ENCODE measurements at regions not wholly inside any gene's neighbourhood (a gene's known extent, or its start where the extent isn't known, plus 50 kb on each side); places are given as distances from the start of the nearest gene placed in this dataset.

DNA sequence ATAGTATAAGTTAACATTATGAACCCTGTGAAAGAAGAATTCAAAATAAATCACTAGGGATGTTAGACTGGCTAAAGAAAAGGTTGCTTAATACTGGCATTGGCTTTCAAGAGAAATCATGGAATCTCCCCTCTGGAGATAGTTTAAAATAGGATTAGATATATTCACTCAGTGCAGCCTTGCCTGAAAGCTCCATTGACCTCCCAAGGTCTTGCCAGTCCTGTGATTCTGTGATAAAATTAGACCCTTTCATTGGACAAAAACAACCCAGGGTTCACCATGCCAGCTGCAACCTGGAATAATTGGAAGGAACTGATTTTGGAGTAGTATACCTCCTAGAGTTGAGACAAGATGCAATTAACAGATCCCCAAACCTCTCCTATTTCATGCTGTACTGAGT is 588.1 kb upstream of the MEF2C start:
- DNase-seq (ENCODE audit: low spot score) = no peak

DNA sequence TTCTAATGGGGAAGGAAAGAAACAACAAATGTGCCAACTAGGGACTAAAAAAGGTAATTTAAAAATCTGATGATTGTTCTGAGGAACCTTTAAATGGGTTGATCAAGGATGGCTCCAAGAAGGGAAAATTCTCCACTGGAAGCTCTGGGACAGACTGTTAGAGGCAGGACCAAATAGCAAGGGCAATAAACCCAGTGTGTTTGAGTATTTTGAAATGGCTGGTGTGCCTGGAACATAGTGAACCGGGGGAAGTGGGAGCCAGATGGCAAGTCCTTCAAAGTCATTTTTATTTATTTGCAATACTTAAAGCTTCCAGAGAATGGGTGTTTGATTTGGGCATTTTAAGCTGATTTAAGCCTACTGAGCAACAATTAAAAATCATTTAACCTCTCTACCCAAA is 587.7 kb upstream of the MEF2C start:
- DNase-seq (ENCODE audit: low spot score) = no peak

DNA sequence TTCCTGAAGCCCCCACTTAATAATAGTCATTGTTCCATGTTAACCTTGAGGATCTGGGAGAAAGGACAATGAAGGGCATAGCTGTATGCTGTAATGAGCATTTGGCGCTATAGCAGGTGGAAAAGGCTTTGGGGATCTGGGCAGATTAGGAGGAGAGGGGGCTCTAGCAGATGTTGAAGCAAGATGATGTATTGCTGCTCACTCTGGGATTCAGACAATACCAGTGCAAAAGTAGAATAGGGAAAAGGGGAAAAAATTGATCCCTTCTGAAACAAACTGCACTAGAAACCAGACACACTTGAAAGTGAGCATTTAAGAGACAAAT is 575.3 kb upstream of the MEF2C start:
- no peak for DNase-seq (ENCODE audit: low spot score)

DNA sequence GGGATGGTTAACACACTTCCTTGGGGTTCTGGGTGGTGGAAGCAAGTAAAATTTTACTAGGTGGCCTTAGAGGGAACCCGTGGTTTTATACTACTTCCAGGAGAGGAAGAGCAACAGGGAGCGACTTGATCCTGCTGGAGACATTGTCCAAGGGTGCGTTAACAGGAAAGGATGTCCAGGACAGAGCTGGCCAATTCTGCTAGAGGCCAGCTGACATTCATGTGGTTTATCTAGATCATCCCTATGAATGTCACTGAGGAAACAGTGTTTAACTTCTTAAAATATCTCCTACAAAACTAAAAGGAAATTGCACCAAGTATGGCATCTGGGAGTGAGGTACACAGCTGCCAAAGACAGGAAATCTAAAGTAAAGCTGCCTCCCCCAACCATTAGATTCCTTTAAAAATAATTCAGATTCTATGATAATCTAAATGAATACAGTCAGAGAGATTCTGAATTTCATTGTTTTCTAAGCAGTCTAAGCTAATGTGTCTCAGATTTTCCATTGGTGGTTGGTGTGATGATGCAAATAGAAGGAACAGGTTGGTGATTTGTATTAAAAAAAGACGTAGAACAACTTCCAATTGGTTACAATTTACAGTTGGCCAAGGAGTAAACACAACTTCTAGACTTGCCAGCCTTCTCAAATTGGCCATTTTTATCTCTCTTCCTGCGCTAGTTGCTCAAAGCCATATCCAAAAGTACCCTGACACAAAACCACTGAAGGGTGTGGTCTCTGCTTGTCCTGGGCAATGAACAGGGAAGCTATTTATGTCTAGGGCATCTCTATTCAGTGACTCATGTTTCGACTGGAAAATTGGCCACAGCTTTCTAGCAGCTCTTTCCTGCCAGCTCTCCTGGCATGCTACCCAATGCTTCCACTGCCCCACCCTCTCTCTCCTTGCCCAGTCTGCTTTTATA is 574.7 kb upstream of the MEF2C start:
- DNase-seq (ENCODE audit: low spot score) = peak; percentile 28

DNA sequence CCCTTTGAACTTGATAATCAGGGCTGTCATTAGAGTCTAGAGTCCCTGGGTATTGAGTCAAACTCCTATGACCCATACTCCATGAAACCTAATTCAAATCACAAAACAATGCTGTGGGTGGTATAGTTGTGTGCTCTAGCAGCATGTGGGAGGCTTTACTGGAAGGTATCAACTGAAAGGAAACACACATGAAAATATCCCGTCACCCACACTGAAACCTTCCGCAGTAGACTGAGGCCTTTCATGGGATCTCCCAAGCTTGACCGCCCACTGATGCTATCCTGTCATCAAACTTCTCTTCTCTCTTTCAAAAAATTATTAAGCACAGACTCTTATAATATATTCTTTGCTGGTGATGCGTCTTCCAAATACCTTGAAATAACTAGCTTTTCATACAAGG is 569.1 kb upstream of the MEF2C start:
- DNase-seq (ENCODE audit: low spot score) = no peak

DNA sequence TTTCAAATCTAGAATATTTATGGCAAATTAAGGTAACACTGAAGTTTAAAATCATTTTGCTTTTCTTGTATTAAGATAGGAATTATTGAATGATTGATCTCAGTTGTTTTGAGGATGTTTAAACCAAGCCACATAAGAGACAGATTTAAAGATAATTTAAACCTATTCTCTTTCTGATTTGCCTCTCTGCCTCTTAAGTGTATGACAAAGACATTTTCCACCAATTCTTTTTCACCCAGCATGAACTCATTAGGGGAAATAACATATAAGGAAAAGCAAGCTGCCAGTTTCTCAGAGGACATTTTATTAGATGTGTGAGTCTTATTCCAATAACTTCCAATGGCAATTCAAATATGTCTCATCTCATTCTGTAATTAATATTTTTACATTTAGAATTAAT is 568.3 kb upstream of the MEF2C start:
- no peak for DNase-seq (ENCODE audit: low spot score)

DNA sequence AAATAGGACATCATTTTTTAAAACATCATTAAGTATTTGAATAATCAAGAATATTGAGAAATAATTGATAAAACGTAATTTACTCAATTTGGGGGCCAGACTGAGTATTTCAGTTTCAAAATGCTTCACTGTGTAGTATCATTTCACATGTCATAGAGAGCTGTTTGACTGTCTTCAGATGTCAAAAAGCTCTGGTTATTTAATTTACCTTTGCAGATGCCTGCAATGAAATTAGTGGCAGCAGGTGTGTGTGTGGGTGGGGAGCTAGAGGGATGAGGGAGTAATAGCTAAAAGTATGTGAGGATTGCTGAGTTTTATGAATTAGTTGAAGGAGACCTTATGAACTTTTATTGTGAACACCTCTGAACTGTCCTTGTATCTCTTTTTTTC is 567.2 kb upstream of the MEF2C start:
- DNase-seq (ENCODE audit: low spot score) = no peak

DNA sequence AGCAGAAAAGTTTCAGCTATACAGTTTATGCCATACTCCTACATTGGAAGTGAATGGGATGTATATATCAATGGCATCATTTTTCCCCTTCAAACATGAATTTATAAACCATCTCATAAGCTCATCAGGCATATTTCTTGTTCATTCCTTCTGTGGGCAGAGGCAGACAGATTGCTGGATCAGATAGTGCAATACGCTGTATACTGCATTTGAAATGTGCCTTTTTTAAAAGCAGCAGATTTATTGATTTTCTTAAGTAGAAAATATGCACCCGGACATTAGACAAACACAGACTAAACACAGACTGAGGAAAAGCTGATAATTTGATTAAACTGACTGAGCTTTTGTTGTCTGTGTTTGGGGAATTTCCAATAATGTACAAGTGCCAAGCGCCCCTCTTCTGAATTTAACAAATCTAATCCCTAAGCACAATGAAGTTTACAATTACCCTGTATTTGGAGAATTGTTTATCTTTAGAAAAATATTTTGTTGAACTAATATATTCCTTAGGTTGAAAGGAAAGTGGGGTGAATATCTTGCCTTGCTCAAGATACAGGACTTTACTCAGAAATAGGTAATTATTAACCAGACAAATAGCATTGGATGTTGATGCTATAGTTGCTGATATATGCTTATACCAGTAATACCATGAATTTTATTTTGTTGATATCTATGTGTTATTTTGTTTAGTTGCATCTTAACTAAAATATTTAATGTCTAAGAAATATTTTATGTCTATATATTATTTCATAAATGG is 566.6 kb upstream of the MEF2C start:
- no peak for DNase-seq (ENCODE audit: low spot score)

DNA sequence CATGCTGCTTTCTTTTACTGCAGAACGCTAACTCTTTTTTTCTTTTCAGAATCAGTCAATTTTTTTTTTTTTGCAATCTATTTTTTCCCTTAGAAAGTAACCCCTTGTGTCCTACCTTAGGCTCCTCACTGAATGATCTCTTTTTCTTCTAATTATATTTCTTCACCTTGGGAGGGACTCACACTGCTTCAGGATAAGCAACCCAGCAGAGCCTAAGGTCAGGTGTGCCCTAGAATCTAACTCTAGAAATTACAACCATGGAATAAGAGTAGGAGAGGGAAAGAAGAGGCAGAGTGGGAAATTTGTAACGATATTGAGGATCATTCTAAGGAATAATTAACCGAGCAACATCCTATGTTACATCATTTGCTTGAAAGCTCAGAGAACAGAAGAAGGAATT is 564.0 kb upstream of the MEF2C start:
- DNase-seq (ENCODE audit: low spot score) = no peak

DNA sequence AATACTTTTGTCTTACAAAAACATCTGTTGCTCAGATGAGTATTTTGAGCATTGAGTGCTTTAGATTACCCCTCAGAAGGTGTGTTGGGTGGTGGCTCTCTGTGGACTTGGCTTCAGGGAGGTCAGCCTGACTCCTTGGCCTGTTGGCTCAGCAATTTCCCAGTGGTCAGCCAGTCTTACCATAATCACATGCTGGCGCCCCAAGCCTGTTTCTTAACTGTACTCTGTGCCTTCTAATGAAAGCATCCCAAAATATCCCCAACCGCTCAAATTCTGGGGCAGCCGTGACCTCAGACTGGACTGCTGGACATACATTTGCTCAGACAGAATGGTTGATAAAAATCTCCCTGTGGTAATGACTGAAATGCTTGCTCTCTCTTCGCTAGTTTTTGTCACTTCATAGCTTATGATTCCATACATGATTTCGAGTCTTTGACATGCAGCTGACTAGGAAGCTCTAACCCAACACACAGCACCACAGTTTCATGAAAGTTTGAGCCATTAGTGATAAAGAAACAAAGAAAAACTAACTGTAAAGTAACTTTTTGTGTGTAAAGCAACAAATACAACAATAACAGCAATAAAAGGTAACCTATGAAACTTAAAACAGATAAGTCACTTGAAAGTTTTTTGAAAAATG is 562.2 kb upstream of the MEF2C start:
- peak; percentile 53 for DNase-seq (ENCODE audit: low spot score)

DNA sequence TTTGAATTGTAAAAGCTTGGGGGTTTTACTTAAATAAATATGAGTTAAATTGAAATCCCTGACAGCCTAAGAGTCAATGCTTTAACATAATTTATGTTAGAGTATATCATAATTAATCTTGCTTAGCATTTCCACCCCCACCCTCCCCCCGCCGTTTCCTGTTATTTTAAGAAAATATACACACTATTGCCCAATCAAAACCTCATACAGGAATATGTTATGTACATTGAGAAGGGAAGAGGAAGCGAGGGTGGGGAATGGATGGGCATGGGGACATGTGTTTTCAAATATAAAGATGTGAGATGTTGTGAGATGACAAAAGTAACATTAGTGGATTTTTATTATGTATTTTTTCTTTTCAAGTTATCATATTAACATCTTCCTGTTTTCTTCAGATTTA is 561.1 kb upstream of the MEF2C start:
- DNase-seq (ENCODE audit: low spot score) = no peak

DNA sequence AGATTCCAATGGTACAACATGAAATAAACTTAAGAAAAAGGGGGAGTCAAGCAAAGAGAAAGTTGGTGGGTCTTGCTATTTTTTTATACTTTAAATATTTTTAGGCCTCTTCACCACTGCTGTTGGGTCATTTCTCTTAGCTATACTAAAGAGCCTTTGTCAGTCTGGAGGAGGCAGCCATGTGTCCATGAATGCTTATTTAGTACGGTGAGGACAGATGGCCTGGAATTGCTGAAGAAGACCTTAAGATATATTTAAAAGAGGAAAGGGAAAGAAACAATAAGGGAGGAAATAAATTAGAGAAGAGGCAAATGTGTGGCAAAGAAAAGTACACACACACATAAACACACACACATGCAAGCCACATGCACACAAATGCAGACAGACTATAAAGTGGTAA is 560.5 kb upstream of the MEF2C start:
- no peak for DNase-seq (ENCODE audit: low spot score)

DNA sequence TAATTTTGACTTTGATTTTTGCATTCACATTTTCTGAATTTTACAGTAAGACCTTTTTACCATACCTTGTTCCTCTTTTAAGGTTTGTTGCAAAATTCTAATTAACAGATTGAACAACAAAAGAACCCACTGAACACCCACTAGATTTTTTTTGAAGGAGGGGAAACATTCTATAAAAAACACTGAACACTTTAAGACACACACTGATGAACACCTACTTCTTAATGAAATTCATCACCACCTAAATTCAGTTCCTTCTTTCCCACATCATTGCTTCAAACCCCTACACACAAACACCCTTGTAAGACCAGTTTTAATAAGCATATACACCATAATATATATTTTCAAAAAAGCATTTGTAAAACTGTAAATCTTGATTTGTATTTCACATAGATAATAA is 559.0 kb upstream of the MEF2C start:
- DNase-seq (ENCODE audit: low spot score) = no peak

DNA sequence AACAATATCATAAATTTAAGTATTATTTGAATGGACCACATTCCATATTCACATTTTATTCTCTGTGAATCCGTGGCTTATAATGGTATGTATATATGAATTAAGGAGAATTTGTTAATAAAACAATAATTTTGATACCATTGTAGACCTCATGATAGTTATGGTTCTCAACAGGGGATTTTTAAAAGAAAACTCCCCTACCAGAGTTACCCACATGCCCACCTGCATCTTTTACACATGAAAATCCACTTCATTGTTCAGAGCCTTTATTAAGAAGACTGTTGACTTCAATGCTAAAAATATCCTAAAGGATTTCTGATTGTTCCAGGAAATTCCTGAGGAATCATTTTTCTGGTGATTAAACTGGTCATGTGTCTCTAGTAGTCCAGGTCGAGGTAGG is 557.7 kb upstream of the MEF2C start:
- no peak for DNase-seq (ENCODE audit: low spot score)

DNA sequence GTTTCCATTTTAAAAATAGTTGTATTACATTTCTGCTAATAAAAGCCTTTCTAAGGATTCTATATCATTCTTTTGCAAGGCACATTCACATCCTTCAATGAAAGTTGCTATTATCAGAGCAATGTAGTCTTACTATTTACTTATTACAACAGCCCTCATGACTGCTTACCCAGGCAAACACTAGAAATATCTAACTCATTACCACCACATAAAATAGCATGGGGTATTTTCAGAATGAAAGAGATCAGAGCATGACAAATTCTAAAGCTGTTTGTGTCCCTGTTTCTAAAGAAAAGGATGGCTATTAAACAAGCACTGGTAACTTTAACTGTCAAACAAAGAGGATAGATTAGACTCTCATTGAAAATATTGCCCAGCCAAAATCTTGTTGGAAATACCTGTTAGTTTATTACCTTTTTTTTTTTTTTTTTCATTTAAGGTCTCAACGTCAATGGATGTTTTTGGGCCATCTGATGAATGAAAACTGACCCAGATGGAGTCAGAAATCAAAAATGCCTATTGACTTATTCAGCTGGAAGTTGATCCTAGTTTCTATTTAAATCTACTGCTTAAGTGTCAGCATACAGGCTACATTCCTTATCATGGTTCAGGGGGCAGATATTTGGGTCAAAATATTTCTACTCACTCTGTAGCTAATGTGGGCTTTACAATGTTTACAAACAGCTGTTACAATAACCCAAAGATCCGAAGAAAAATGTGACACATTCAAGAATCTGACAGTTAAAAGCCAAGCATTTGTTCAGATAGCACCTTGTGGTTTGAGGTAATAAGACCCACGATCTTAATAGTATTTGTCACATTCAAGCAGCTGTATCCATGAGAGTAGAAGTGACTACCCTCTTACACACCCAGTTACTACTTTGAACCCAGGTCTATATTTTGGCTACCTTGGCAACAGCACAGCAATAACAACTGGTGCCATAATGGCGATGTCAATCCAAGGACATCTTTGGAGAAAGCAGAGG is 554.8 kb upstream of the MEF2C start:
- DNase-seq (ENCODE audit: low spot score) = no peak

DNA sequence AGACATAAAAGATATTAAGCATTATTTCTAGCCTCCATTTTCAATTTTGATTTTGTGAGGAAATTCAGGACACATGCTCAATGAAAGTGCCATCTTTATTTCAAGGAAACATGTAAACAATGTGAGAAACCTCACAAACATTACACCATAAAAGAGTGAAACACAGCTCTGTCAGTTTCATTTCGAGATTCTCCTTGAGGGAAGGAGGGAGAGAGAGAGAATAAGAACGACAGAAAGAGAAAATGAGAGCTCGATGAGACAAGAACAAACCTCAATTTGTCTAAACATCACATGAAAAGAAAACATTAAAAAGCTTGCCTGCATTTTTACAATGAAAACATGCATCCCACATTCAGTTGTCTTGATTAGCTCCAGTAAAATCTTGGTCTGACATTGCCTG is 553.5 kb upstream of the MEF2C start:
- DNase-seq (ENCODE audit: low spot score) = no peak

DNA sequence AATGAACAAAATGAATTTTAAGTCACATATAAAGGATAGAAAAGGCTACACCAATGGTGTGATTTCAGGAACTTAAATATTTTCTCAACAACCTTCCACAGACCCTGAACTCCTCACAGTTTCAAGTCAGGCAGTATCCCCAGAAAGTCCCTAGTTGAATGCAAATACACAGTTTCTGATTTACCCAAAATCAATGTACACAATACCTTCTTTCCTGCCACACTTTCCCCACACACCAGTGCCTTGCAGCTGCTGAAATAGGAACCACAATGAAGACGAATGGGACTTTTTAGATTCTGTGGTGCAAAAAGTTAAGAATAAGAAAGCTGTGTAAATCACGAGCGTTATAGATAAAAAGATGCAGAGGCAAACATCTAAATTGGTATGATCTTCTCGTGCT is 552.4 kb upstream of the MEF2C start:
- no peak for DNase-seq (ENCODE audit: low spot score)

DNA sequence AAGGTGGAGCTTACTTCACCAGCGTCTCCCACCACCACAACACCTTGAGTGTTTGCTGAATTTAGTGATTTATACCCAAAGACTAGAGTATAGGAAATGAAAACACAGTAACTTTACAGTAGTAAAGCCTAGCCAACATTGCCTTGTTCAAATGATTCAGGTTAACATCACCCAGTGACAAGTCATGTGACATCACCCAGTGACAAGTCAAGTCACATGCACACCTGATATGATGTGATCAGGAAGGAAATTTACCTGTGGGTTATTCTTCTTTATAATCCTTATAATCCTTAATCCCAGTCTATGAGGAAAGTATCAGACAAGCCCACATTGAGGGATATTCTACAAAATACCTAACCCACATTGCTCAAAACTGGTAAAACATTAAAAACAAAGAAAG is 545.6 kb upstream of the MEF2C start:
- no peak for DNase-seq (ENCODE audit: low spot score)

DNA sequence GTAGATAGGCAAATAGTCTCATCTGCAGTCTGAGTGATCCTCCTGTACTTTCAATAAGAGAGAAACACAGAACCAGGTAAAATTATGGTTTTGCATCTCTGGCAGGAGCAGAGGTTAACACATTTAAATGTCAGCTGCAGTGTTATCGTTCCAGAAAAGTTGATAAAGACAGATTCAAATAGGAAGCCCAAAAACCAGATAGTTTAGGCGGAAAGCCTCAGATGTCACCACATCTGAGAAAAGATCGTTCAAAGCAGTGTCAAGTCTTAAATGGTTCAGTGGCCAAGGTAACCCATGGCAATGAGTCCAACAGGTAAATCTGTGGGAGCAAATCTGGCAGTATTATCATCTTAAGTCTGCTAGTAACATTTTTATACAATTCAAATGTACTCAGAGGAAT is 542.1 kb upstream of the MEF2C start:
- DNase-seq (ENCODE audit: low spot score) = no peak

DNA sequence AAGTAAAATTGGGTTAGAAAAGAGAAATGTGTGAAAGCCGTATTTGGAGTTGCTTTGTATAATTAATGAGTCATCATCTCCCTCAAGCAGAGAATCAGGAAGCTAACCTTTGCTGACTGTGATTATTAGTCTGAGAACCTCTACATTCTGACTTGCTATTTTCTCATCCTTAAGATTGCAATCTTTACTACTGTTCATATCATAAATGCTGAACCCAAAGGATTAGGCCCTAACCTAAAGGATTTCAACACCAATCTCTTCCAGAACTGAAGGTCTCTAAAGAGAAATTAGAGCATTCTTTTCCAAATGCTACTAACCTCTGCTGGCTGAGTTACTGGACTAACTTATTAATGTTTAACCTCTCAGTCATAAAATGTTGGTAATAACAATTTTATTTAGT is 538.1 kb upstream of the MEF2C start:
- DNase-seq (ENCODE audit: low spot score) = no peak

DNA sequence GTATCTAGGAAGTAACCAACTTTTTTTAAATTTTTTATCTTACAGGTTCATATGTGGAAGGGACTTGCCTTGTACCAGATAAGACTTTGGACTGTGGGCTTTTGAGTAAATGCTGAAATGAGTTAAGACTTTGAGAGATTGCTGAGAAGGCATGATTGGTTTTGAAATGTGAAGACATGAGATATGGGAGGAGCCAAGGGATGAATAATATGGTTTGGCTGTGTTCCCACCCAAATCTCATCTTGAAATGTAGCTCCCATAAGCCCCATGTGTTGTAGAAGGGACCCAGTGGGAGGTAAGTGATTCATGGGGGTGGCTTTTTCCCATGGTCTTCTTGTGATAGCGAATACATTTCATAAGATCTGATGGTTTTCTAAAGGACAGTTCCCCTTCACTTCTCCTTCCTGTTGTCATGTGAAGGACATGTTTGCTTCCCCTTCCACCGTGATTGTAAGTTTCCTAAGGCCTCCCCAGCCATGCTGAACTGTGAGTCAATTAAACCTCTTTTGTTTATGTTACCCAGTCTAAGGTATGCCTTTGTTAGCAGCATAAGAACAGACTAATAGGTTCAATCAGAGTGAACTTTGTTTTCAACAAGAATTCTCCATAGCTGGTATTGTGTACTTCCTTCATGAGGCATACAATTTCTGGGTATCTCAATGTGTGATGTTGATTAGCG is 535.6 kb upstream of the MEF2C start:
- no peak for DNase-seq (ENCODE audit: low spot score)
